ENCODE measurements at regions not wholly inside any gene's neighbourhood (a gene's known extent, or its start where the extent isn't known, plus 50 kb on each side); places are given as distances from the start of the nearest gene placed in this dataset.

DNA sequence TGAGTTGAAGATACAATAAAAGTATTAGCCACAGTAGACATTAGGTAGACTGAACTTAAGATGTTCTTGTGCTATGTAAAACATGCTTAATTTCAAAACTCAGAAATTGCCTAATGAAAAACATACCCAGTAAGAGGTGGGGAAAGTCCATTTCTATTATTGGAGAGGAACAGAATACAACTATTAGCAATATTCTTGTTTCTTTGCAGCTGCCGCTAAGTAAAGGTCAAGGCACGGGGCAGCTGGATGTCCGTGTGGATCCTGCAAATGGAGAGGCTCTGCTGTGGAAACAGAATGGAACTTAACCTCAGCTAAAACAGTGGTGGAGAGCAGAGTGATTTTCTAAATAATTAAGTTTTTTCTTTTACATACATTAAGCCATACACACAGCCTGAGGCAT, 139.2 kb upstream of the ARHGAP28 start:
- no peak overlapping the region for H3K4me2 ChIP-seq (ENCODE audit: low read length, poor library complexity, severe bottlenecking)
- no peak overlapping the region for H3K4me3 ChIP-seq (ENCODE audit: insufficient read depth in 1 of 2, low read depth in 1 of 2, low read length in 2 of 2)
- no peaks in the 10 kb centered on the region for H3K4me1 ChIP-seq (ENCODE audit: control insufficient read depth, insufficient read depth, low read depth, low read length)
- H2BK12ac ChIP-seq (ENCODE audit: low read length in 2 of 2): no peak overlapping the region
- H3K4ac ChIP-seq (ENCODE audit: low read depth in 1 of 2, low read length in 2 of 2): no peak overlapping the region
- no peak overlapping the region for H3K9ac ChIP-seq (ENCODE audit: low read length)
- H2BK120ac ChIP-seq (ENCODE audit: low read depth, low read length): no peak overlapping the region
- no peaks in the 10 kb centered on the region for H3K79me1 ChIP-seq (replicated peaks; ENCODE audit: low read length, poor library complexity, severe bottlenecking)
- H3K27me3 ChIP-seq (ENCODE audit: control insufficient read depth in 1 of 2, insufficient read depth in 1 of 2, low read length in 2 of 2): no peaks in the 10 kb centered on the region
- no peak overlapping the region for H3K23ac ChIP-seq (ENCODE audit: low read length in 2 of 2)
- no peaks in the 10 kb centered on the region for H3K9me3 ChIP-seq (ENCODE audit: control insufficient read depth, low read length)
- no peak overlapping the region for H2AFZ ChIP-seq (ENCODE audit: low read depth, low read length)
- H3K18ac ChIP-seq (ENCODE audit: low read depth in 1 of 2, low read length in 2 of 2): no peak overlapping the region
- H2BK5ac ChIP-seq (ENCODE audit: low read depth, low read length, poor library complexity, severe bottlenecking): no peak overlapping the region
- H3K14ac ChIP-seq (ENCODE audit: low read length in 2 of 2): no peak overlapping the region
- H3K36me3 ChIP-seq (ENCODE audit: control insufficient read depth in 1 of 2, insufficient read depth in 2 of 2, low read depth in 1 of 2, low read length in 2 of 2): no peaks in the 10 kb centered on the region
- H2BK15ac ChIP-seq (ENCODE audit: low read depth, poor library complexity, severe bottlenecking): no peak overlapping the region
- no peak overlapping the region for H4K91ac ChIP-seq (ENCODE audit: low read length)
- DNase-seq: no peak
- no peak overlapping the region for H2AK5ac ChIP-seq (ENCODE audit: low read length, severe bottlenecking)
- H3K27ac ChIP-seq (ENCODE audit: low read length, poor library complexity, severe bottlenecking): no peak overlapping the region
- WGBS: 86% methylated on average over 3 of the region's 3 CpGs
- H4K8ac ChIP-seq (ENCODE audit: low read length): no peak overlapping the region

DNA sequence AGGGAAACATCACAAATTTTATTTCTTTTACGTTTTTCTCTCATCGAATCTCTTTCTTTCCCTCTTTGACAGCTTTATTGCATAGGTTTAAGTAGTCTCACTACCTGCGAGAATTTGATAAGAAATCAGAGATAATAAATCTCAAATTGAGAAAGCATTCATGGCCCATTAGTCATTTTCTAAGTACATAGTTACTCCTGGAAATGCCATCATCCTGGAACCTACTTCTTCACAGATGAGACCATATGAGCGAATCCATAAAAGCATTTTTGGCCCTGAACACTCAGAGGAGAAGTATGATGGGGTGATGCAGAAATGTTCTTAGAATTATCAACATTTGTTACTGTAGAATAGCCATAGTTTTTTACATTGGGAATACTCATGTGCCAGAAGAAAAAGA, 138.0 kb upstream of the ARHGAP28 start:
- H3K4me3 ChIP-seq (ENCODE audit: insufficient read depth in 1 of 2, low read depth in 1 of 2, low read length in 2 of 2): no peak overlapping the region
- H3K23ac ChIP-seq (ENCODE audit: low read length in 2 of 2): no peak overlapping the region
- no peak overlapping the region for H2BK12ac ChIP-seq (ENCODE audit: low read length in 2 of 2)
- H3K9me3 ChIP-seq (ENCODE audit: control insufficient read depth, low read length): no peaks in the 10 kb centered on the region
- no peaks in the 10 kb centered on the region for H3K4me1 ChIP-seq (ENCODE audit: control insufficient read depth, insufficient read depth, low read depth, low read length)
- H2AFZ ChIP-seq (ENCODE audit: low read depth, low read length): no peak overlapping the region
- no peaks in the 10 kb centered on the region for H3K36me3 ChIP-seq (ENCODE audit: control insufficient read depth in 1 of 2, insufficient read depth in 2 of 2, low read depth in 1 of 2, low read length in 2 of 2)
- H3K79me1 ChIP-seq (replicated peaks; ENCODE audit: low read length, poor library complexity, severe bottlenecking): no peaks in the 10 kb centered on the region
- DNase-seq: no peak
- H3K14ac ChIP-seq (ENCODE audit: low read length in 2 of 2): no peak overlapping the region
- H2BK15ac ChIP-seq (ENCODE audit: low read depth, poor library complexity, severe bottlenecking): no peak overlapping the region
- no peak overlapping the region for H3K27ac ChIP-seq (ENCODE audit: low read length, poor library complexity, severe bottlenecking)
- no peak overlapping the region for H3K9ac ChIP-seq (ENCODE audit: low read length)
- no peak overlapping the region for H2BK5ac ChIP-seq (ENCODE audit: low read depth, low read length, poor library complexity, severe bottlenecking)
- no peak overlapping the region for H3K18ac ChIP-seq (ENCODE audit: low read depth in 1 of 2, low read length in 2 of 2)
- no peaks in the 10 kb centered on the region for H3K27me3 ChIP-seq (ENCODE audit: control insufficient read depth in 1 of 2, insufficient read depth in 1 of 2, low read length in 2 of 2)
- WGBS: 78% methylated on average over 4 of the region's 4 CpGs
- H3K4ac ChIP-seq (ENCODE audit: low read depth in 1 of 2, low read length in 2 of 2): no peak overlapping the region
- H2AK5ac ChIP-seq (ENCODE audit: low read length, severe bottlenecking): no peak overlapping the region
- no peak overlapping the region for H4K91ac ChIP-seq (ENCODE audit: low read length)
- no peak overlapping the region for H4K8ac ChIP-seq (ENCODE audit: low read length)
- H3K4me2 ChIP-seq (ENCODE audit: low read length, poor library complexity, severe bottlenecking): no peak overlapping the region
- H2BK120ac ChIP-seq (ENCODE audit: low read depth, low read length): no peak overlapping the region

DNA sequence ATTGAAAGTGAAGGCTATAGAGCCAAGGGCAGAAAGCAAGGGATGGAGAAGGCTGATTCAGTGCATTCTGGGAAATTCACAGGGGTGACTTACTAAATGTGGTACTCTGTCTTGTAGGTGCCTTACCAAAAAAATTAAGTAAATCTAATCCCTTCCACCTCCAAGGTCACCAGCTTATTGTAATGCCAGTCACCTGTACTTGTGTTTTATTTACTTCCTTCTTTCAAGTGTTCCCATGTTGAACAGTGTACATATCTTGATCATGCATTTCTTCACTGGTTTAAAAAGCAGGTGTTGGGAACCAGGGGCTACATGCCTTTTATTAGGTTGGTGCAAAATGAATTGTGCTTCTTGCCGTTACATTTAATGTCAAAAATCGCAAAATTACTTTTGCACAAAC, 137.0 kb upstream of the ARHGAP28 start:
- H3K27ac ChIP-seq (ENCODE audit: low read length, poor library complexity, severe bottlenecking): no peak overlapping the region
- H3K23ac ChIP-seq (ENCODE audit: low read length in 2 of 2): no peak overlapping the region
- WGBS: no CpG with 5 or more reads among the region's 2 CpGs
- H3K4me2 ChIP-seq (ENCODE audit: low read length, poor library complexity, severe bottlenecking): no peak overlapping the region
- H2AK5ac ChIP-seq (ENCODE audit: low read length, severe bottlenecking): no peak overlapping the region
- no peak overlapping the region for H4K91ac ChIP-seq (ENCODE audit: low read length)
- no peak overlapping the region for H3K4ac ChIP-seq (ENCODE audit: low read depth in 1 of 2, low read length in 2 of 2)
- no peak overlapping the region for H3K14ac ChIP-seq (ENCODE audit: low read length in 2 of 2)
- DNase-seq: no peak
- no peak overlapping the region for H4K8ac ChIP-seq (ENCODE audit: low read length)
- H3K36me3 ChIP-seq (ENCODE audit: control insufficient read depth in 1 of 2, insufficient read depth in 2 of 2, low read depth in 1 of 2, low read length in 2 of 2): no peaks in the 10 kb centered on the region
- H3K18ac ChIP-seq (ENCODE audit: low read depth in 1 of 2, low read length in 2 of 2): no peak overlapping the region
- H2BK120ac ChIP-seq (ENCODE audit: low read depth, low read length): no peak overlapping the region
- H2BK15ac ChIP-seq (ENCODE audit: low read depth, poor library complexity, severe bottlenecking): no peak overlapping the region
- H3K79me1 ChIP-seq (replicated peaks; ENCODE audit: low read length, poor library complexity, severe bottlenecking): no peaks in the 10 kb centered on the region
- H3K4me3 ChIP-seq (ENCODE audit: insufficient read depth in 1 of 2, low read depth in 1 of 2, low read length in 2 of 2): no peak overlapping the region
- H2BK5ac ChIP-seq (ENCODE audit: low read depth, low read length, poor library complexity, severe bottlenecking): no peak overlapping the region
- H2AFZ ChIP-seq (ENCODE audit: low read depth, low read length): no peak overlapping the region
- no peak overlapping the region for H3K9ac ChIP-seq (ENCODE audit: low read length)
- no peaks in the 10 kb centered on the region for H3K27me3 ChIP-seq (ENCODE audit: control insufficient read depth in 1 of 2, insufficient read depth in 1 of 2, low read length in 2 of 2)
- no peak overlapping the region for H2BK12ac ChIP-seq (ENCODE audit: low read length in 2 of 2)
- H3K4me1 ChIP-seq (ENCODE audit: control insufficient read depth, insufficient read depth, low read depth, low read length): no peaks in the 10 kb centered on the region
- no peaks in the 10 kb centered on the region for H3K9me3 ChIP-seq (ENCODE audit: control insufficient read depth, low read length)

DNA sequence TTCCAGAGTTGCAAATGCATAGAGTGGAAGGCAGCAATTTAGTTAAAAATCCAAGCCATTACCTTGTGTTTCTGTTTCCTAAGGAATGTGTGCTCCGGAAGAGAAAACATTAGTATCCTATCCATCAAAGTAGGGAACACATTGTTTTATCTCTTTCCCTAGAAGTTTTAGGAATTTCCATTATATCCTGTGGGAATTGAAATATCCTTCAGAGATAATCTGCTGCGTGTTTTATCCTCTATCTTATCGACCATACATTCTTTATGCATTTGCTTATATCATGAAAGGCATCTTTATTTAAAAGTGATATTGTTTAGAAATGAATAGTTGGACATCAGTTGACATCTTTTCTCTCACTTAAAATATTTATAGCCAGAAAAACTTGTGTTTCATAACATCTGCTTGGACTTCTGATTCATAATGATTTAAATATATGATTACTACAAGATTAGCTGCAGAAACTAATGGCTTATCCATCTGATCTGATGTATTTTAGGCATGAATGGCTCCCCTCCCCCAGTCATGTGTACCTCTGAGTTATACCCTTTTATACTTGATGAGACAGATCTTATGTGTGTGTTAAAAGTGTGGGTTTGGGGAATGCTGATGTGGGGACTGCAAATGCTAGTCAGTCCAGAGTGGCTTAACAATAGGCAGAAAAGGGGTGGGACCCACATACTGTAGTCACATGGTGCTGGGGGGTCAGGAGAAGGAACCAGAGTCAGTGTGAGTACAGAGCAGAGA, 136.2 kb upstream of the ARHGAP28 start:
- H3K27ac ChIP-seq (ENCODE audit: low read length, poor library complexity, severe bottlenecking): no peak overlapping the region
- no peak for DNase-seq
- H4K8ac ChIP-seq (ENCODE audit: low read length): no peak overlapping the region
- no peak overlapping the region for H2BK5ac ChIP-seq (ENCODE audit: low read depth, low read length, poor library complexity, severe bottlenecking)
- H3K9ac ChIP-seq (ENCODE audit: low read length): no peak overlapping the region
- no peak overlapping the region for H3K14ac ChIP-seq (ENCODE audit: low read length in 2 of 2)
- no peak overlapping the region for H3K23ac ChIP-seq (ENCODE audit: low read length in 2 of 2)
- H2BK12ac ChIP-seq (ENCODE audit: low read length in 2 of 2): no peak overlapping the region
- no peaks in the 10 kb centered on the region for H3K4me1 ChIP-seq (ENCODE audit: control insufficient read depth, insufficient read depth, low read depth, low read length)
- no CpG with 5 or more reads among the region's 3 CpGs for WGBS
- no peak overlapping the region for H4K91ac ChIP-seq (ENCODE audit: low read length)
- H3K79me1 ChIP-seq (replicated peaks; ENCODE audit: low read length, poor library complexity, severe bottlenecking): no peaks in the 10 kb centered on the region
- no peak overlapping the region for H2AK5ac ChIP-seq (ENCODE audit: low read length, severe bottlenecking)
- H2BK120ac ChIP-seq (ENCODE audit: low read depth, low read length): no peak overlapping the region
- H3K18ac ChIP-seq (ENCODE audit: low read depth in 1 of 2, low read length in 2 of 2): no peak overlapping the region
- H3K9me3 ChIP-seq (ENCODE audit: control insufficient read depth, low read length): no peaks in the 10 kb centered on the region
- H2BK15ac ChIP-seq (ENCODE audit: low read depth, poor library complexity, severe bottlenecking): no peak overlapping the region
- H3K4ac ChIP-seq (ENCODE audit: low read depth in 1 of 2, low read length in 2 of 2): no peak overlapping the region
- no peak overlapping the region for H3K4me2 ChIP-seq (ENCODE audit: low read length, poor library complexity, severe bottlenecking)
- H3K4me3 ChIP-seq (ENCODE audit: insufficient read depth in 1 of 2, low read depth in 1 of 2, low read length in 2 of 2): no peak overlapping the region
- H3K27me3 ChIP-seq (ENCODE audit: control insufficient read depth in 1 of 2, insufficient read depth in 1 of 2, low read length in 2 of 2): peaks cover 0 to 7% of the 10 kb centered on the region in 2 experiments
- H3K36me3 ChIP-seq (ENCODE audit: control insufficient read depth in 1 of 2, insufficient read depth in 2 of 2, low read depth in 1 of 2, low read length in 2 of 2): no peaks in the 10 kb centered on the region
- no peak overlapping the region for H2AFZ ChIP-seq (ENCODE audit: low read depth, low read length)

Measured in mesenchymal stem cell (in vitro differentiated cells and primary cell).